DMS153 treated with DMSO at 0.1 percent for 48 hours (cell line): ENCODE measurements at regions not wholly inside any gene's neighbourhood (a gene's known extent, or its start where the extent isn't known, plus 50 kb on each side); places are given as distances from the start of the nearest gene placed in this dataset.

Source experiments
- DNase-seq: peaks from one replicate; lab custom pipeline; 2025; ENCODE audit not compliant: unreplicated experiment; lab: John Stamatoyannopoulos, UW

DNA sequence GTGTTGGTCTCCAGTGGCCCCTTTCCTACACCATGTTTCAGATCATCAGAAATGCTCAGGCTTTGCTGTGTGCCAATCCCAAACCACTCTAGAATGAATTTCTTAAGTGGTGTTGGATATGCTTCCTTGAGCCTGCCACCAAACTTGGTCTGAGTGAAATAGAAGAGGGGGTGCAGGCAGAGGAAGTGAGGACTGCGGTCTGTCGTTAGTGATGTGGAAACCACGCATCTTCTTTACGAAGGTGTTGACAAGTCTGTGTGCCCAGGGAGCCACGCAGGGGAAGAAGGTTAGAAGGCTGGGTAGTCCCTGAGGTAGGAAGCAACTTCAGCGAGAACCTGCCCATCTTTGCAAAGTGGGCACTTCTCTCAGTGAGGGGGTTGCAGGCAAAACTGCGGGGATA is 187.4 kb upstream of the NAV2 start:
- DNase-seq, result no peak

- DNase-seq, result no peak
Observed at GRCh38 chr11:19524171-19524671, 188.4 kb upstream of the NAV2 start.

GRCh38 chr11:19520681-19521080 is 192.0 kb upstream of the NAV2 start:
- DNase-seq, result no peak

DNA sequence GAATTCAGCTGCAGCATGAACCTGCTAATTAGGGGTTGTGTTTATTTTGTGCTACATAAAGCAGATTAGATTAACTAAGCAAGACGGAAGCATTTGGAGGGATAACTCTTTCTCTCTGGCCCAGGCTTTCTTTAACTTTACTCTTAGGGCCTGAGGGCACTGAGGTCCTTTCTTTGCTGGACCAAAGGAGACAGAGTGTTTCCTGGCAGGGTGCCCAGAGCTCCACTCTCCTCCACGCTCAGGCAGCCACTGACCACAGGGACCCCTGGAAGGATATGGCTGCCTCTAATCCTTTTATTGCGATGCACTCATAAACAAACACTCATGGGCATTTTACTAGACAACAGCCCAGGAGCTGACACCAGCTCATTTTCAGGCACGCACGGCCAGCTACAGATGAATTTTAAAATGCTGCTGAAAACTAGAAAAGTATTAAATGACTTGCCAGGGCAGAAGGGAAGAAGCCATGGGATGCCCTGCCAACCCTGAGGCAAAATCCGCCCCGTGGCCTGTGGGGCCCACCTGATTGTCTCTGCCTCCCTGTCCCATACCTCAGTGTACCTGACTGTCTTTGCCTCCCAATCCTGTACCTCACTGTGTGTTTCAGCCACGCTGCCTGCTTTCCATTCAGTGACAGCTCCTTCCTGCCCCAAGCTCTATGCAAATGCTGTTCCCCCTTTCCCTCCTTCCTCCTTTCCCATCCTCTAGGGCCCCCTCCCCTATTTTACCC is 192.6 kb upstream of the NAV2 start:
- no peak for DNase-seq

DNA sequence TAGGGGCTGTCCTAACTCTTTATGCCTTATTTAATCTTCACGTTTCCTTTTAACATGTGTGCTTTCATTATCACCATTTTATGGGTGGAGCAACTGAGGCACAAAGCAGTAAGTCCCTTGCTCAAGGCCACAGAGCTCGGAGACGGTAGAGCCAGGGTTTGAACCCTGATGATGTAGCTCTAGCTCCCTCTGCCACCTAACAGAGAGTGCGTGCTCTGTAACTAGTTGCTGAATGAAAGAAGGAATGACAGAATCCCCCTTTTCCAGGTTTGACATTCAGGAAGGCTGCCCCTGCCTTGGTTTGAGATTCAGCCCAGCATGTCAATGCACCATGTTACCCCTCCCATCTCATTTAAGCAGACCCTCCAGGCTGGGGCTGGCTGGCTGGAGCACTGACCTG is 193.3 kb upstream of the NAV2 start:
- DNase-seq, result no peak

- DNase-seq, result no peak
Observed at GRCh38 chr11:19513253-19513652, 199.4 kb upstream of the NAV2 start.

DNA sequence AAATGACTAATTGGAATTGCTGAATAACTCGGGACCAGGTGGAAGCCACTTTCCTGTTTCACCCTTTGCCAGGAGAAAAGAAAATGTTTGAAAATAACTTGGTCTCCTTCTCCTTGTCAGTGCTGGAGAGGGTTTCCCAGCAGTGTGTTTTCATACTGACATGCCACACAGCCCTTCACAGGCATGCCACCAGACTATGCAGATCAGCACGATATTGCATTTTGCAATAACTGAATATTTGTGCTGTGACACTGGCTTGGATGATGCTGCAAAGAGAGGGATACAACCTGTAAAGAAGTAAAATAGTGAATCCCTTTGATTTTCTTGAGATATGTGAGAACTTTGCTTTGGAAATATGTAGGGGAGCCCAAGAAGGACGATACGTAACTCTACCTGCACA is 200.0 kb upstream of the NAV2 start:
- no peak for DNase-seq

DNA sequence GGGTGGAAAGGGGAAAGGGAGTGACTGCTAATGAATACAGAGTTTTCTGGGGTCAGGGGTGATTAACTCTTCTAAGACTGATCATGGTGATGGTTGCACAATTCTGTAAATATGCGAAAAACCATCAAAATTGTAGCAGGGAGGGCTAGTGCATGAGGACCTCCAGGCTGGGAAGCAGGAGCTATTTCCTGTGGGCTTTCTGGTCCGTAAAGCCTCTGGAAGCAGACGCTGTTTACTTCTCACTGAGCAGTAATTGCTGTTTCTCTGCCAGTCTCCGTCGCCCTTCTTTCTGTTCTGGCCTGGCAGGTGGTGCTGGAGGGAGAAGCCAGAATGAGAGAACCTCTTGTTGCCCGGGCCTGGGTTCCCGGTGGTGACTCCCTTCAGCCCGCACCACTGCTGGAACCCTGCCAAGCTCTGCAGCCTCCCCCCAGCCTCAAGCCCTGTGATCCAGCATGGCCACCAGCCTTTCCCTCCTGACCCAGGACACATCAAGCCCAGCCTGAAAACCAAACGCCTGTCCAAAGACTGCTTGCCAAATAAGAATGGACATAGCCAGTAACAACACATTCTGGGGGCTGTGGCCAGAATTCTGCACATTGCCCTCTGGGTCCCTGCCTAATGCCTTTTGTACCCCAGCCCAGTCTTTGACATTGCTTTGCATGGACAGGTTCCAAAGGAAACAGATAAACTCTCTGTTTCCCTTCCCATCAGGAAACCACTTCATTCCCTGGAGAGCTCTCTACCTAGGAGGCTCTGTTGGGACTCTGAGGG is 201.0 kb upstream of the NAV2 start:
- peak; percentile 75 for DNase-seq

DNA sequence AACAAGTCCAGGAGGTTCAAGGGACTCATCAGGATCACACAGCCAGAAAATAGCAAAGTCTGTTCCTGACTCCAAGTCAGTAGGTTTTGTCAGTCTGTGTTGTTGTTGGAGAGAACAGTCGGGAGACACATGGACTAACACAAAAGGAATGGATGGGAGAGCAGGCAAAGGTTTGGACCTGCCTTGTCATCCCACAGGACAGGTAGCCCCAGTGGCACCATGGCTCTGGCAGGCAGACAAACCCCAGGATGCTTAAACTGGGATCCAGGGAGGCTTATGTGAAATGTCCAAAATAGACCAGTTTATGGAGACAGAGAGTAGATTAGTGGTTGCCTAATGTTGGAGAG is 201.6 kb upstream of the NAV2 start:
- no peak for DNase-seq

DNA sequence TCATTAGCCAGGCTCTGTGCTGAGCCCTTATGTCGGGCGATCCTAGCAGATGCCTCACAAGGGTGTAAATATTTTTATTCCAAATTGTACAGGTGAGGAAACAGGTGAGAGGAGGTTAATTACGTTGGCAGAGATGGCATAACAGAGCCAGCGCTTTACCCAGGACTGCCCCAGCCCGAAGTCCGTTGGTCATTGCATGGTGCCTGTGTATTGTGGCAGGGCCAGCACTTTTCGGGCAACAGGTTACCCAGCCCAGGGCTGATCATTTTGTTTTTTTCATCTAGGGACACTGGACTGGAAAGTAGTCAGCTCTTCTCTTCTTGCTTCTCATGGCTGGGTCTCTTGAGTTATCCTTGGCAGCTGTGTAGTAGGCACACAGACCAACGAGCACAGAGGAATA is 202.2 kb upstream of the NAV2 start:
- no peak for DNase-seq

DNA sequence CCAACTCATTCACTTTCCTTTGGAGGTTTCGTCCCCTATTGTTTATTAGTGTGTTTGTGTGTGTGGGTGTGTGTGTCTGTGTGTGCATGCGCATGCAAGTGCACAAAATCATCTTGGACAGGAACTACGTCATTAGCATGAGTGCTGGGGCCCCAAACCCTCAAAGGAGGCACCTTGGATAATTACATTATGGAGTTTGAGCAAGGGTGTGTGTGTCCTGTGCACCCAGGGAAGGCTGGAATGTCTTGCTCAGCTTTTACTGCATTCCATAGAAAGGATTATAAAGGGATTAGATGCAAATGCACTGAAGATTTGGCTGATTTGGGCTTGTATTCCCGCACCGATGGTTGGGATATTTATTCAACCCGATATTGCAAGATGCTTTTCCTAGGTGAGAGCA is 203.4 kb upstream of the NAV2 start:
- DNase-seq, result no peak

DNA sequence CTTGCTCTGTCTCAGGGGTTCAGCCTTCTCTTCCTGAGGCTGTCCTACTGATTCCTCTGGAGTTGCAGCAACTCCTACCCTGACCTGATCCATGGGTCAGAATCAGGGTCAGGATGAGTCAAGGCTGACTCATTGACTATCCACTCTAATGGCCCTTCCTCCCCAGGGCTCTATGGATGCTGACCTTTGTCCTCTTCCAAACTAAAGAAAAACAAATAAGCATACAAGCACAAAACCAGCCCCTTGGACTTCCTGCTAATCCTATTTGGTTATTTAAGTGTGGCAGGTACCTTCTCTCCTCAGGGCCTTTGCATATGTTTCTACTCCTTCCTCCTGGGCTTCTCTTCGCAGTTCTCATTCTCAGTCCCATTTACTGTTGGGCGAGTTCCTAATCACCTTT is 204.5 kb upstream of the NAV2 start:
- DNase-seq, result no peak

GRCh38 chr11:19506816-19507486 is 205.7 kb upstream of the NAV2 start:
- no peak for DNase-seq

DNA sequence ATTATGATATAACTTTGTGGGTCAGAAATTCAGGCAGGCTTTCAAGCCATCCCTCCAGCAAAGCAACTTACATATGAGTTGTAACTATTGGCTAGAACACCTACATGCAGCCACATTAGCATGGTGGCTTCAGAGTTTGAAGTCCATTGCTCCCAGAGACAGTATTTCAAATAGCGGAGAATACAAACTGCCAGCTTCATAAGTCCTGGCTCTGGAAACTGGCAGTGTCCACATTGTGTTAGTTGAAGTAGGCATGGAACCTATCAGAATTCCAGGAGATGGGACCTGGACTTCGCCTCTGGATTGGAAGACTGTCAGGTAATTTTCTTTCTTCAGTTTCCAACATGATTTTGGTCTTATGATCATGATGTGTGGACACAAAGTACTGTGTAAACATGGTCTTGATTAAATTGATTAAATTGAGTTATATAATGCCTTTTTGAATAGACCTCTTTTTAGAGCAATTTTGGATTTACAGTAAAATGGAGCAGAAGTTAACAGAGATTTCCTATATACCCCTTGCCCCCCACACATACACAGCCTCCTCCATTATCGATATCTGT is 209.9 kb upstream of the NAV2 start:
- no peak for DNase-seq

GRCh38 chr11:19501631-19502030 is 211.0 kb upstream of the NAV2 start:
- DNase-seq, result no peak

- DNase-seq, result no peak
Observed at GRCh38 chr11:19499999-19500398, 212.6 kb upstream of the NAV2 start.

- no peak for DNase-seq
Observed at GRCh38 chr11:19499026-19499669, 213.5 kb upstream of the NAV2 start.

GRCh38 chr11:19493446-19494213 is 219.0 kb upstream of the NAV2 start:
- peak; percentile 93 for DNase-seq

- no peak for DNase-seq
Observed at GRCh38 chr11:19482319-19483100, 230.1 kb upstream of the NAV2 start.

GRCh38 chr11:19480540-19480939 is 232.1 kb upstream of the NAV2 start:
- no peak for DNase-seq
